CD14-positive monocyte (primary cell): ENCODE measurements at regions not wholly inside any gene's neighbourhood (a gene's known extent, or its start where the extent isn't known, plus 50 kb on each side); places are given as distances from the start of the nearest gene placed in this dataset.

Experiments used
- DNase-seq, 3 donors: peaks; one replicate each; pipeline ENCODE4 v3.0.0-alpha.2; 2011 to 2022
- H2AFZ ChIP-seq: 2 replicates; pipeline ENCODE4 v1.6.0; 2012; ENCODE audit warnings: mild to moderate bottlenecking, low read depth, low read length, inconsistent platforms; ENCODE audit not compliant: insufficient read depth, poor library complexity, severe bottlenecking
- H3K27ac ChIP-seq, 2 donors: 1 replicate in 1 of 2; 2 replicates in 1 of 2; pipeline ENCODE4 v1.5.1; 2012 to 2013; ENCODE audit warnings: low read length in 2 of 2, control low read depth in 1 of 2, inconsistent platforms in 1 of 2, low read depth in 1 of 2, mild to moderate bottlenecking in 1 of 2
- H3K27me3 ChIP-seq, 2 donors: one replicate each; pipeline versions ENCODE4 v1.6.0 to v1.6.1; 2011 to 2013; ENCODE audit warnings: low read length in 2 of 2; ENCODE audit not compliant: control insufficient read depth in 2 of 2, insufficient read depth in 2 of 2
- H3K36me3 ChIP-seq, 2 donors: replicated peaks in 1 of 2; 1 replicate in 1 of 2; 2 replicates in 1 of 2; pipeline versions ENCODE4 v1.5.1 to v1.6.1; 2012 to 2013; ENCODE audit warnings: low read length in 2 of 2, control low read depth in 1 of 2, inconsistent platforms in 1 of 2, mild to moderate bottlenecking in 1 of 2; ENCODE audit not compliant: insufficient read depth in 2 of 2, control insufficient read depth in 1 of 2
- H3K4me1 ChIP-seq, 2 donors: 1 replicate in 1 of 2; 2 replicates in 1 of 2; pipeline versions ENCODE4 v1.5.1 to v1.6.1; 2012 to 2013; ENCODE audit warnings: low read length in 2 of 2, control low read depth in 1 of 2, inconsistent platforms in 1 of 2, mild to moderate bottlenecking in 1 of 2, moderate library complexity in 1 of 2; ENCODE audit not compliant: insufficient read depth in 2 of 2, control insufficient read depth in 1 of 2
- H3K4me2 ChIP-seq: replicated peaks from 2 replicates; pipeline ENCODE3; 2012; ENCODE audit warnings: low read length, moderate library complexity, mild to moderate bottlenecking; ENCODE audit not compliant: poor library complexity, severe bottlenecking; ENCODE audit errors: extremely low read depth
- H3K4me3 ChIP-seq, 3 experiments: fragments of 200-600 bp in 1 of 3; sonication (generic) in 1 of 3; replicated peaks in 1 of 3; 1 replicate in 2 of 3; 2 replicates in 1 of 3; pipeline ENCODE4 v1.5.1; 2011 to 2013; ENCODE audit warnings: low read length in 3 of 3, mild to moderate bottlenecking in 3 of 3, control low read depth in 2 of 3, low read depth in 2 of 3, inconsistent platforms in 1 of 3, moderate library complexity in 1 of 3
- H3K79me2 ChIP-seq: 2 replicates; pipeline ENCODE4 v1.6.0; 2012; ENCODE audit warnings: mild to moderate bottlenecking, control low read depth, inconsistent platforms, low read length, moderate library complexity; ENCODE audit not compliant: insufficient read depth
- H3K9ac ChIP-seq: 2 replicates; pipeline ENCODE4 v1.6.0; 2017; ENCODE audit warnings: low read length, mild to moderate bottlenecking; ENCODE audit not compliant: insufficient read depth, poor library complexity, severe bottlenecking
- H3K9me3 ChIP-seq, 2 donors: replicated peaks in 1 of 2; 1 replicate in 1 of 2; 2 replicates in 1 of 2; pipeline versions ENCODE4 v1.5.1 to v1.6.1; 2012 to 2013; ENCODE audit warnings: low read length in 2 of 2, control low read depth in 1 of 2; ENCODE audit not compliant: control insufficient read depth in 1 of 2, insufficient read depth in 1 of 2
- H4K20me1 ChIP-seq: 2 replicates; pipeline ENCODE4 v1.6.0; 2012; ENCODE audit warnings: mild to moderate bottlenecking, low read length, control low read depth, moderate library complexity; ENCODE audit not compliant: insufficient read depth
- H3K27ac Mint-ChIP-seq, 7 donors: one replicate each; pipeline ENCODE4 v1.8.0; 2020; ENCODE audit warnings: mild to moderate bottlenecking in 7 of 7, mixed read lengths in 7 of 7, moderate library complexity in 6 of 7, inconsistent platforms in 2 of 7
- H3K27me3 Mint-ChIP-seq, 3 donors: one replicate each; pipeline ENCODE4 v1.8.0; 2021 to 2022; ENCODE audit warnings: low read depth in 3 of 3, mild to moderate bottlenecking in 3 of 3, mixed read lengths in 3 of 3, moderate library complexity in 3 of 3, inconsistent platforms in 1 of 3
- H3K36me3 Mint-ChIP-seq, 2 donors: one replicate each; pipeline ENCODE4 v1.8.0; 2020; ENCODE audit warnings: mixed read lengths in 2 of 2, inconsistent platforms in 1 of 2, mild to moderate bottlenecking in 1 of 2
- H3K4me1 Mint-ChIP-seq: one replicate; pipeline ENCODE4 v1.8.0; 2020; ENCODE audit warnings: mild to moderate bottlenecking, mixed read lengths
- H3K4me3 Mint-ChIP-seq, 2 donors: one replicate each; pipeline ENCODE4 v1.8.0; 2020; ENCODE audit warnings: mild to moderate bottlenecking in 2 of 2, mixed read lengths in 2 of 2, moderate library complexity in 1 of 2
- H3K9me3 Mint-ChIP-seq, 7 donors: one replicate each; pipeline ENCODE4 v1.8.0; 2020 to 2022; ENCODE audit warnings: mixed read lengths in 7 of 7, mild to moderate bottlenecking in 6 of 7, moderate library complexity in 6 of 7, inconsistent platforms in 2 of 7
- WGBS: methylation state at CpG from one replicate; pipeline ENCODE4 v1.1.5; 2013; ENCODE audit warnings: missing lambda C conversion rate; ENCODE audit not compliant: insufficient coverage; 5-methylcytosine and 5-hydroxymethylcytosine counted together
- intact Hi-C, 2 donors: fragments of 100-400 bp; cut with micrococcal nuclease; formaldehyde crosslinking; loops; one replicate each; pipeline versions ENCODE4 v1.15.0 to v1.15.1; 2023
- TF ChIP-seq, protein P1 (sequence below): fragments of 200-600 bp; IDR thresholded peaks from one replicate; pipeline ENCODE4 v1.8.0; 2022; ENCODE audit warnings: antibody characterized with exemption, mild to moderate bottlenecking

- no CpG with 5 or more reads among the region's 2 CpGs for WGBS
- DNase-seq, result peak; percentile 42 to 79 (median 63)
Observed at GRCh38 chr12:89846473-89847055, 137.9 kb upstream of the ATP2B1 start.

GRCh38 chr12:89845767-89846166 is 137.1 kb upstream of the ATP2B1 start:
- no peaks in the 10 kb centered on the region for H3K79me2 ChIP-seq
- no peaks in the 10 kb centered on the region for H3K9me3 Mint-ChIP-seq
- H3K27ac ChIP-seq, result no peak overlapping the region
- H2AFZ ChIP-seq, result no peak overlapping the region
- H3K4me3 Mint-ChIP-seq, result no peak overlapping the region
- no peak overlapping the region for H3K4me2 ChIP-seq
- H3K4me3 ChIP-seq, result no peak overlapping the region
- no peak overlapping the region for H3K27ac Mint-ChIP-seq
- H3K9me3 ChIP-seq, result no peaks in the 10 kb centered on the region
- no peak overlapping the region for H3K9ac ChIP-seq
- WGBS, result no CpG with 5 or more reads among the region's 1 CpG
- TF ChIP-seq, protein P1, sequence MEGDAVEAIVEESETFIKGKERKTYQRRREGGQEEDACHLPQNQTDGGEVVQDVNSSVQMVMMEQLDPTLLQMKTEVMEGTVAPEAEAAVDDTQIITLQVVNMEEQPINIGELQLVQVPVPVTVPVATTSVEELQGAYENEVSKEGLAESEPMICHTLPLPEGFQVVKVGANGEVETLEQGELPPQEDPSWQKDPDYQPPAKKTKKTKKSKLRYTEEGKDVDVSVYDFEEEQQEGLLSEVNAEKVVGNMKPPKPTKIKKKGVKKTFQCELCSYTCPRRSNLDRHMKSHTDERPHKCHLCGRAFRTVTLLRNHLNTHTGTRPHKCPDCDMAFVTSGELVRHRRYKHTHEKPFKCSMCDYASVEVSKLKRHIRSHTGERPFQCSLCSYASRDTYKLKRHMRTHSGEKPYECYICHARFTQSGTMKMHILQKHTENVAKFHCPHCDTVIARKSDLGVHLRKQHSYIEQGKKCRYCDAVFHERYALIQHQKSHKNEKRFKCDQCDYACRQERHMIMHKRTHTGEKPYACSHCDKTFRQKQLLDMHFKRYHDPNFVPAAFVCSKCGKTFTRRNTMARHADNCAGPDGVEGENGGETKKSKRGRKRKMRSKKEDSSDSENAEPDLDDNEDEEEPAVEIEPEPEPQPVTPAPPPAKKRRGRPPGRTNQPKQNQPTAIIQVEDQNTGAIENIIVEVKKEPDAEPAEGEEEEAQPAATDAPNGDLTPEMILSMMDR, result no peak
- no peak for DNase-seq
- H3K27me3 Mint-ChIP-seq, result no peaks in the 10 kb centered on the region
- H4K20me1 ChIP-seq, result no peaks in the 10 kb centered on the region
- H3K36me3 ChIP-seq, result no peaks in the 10 kb centered on the region
- H3K36me3 Mint-ChIP-seq, result no peaks in the 10 kb centered on the region
- H3K4me1 ChIP-seq, result peaks cover 18 to 22% of the 10 kb centered on the region in 2 donors
- intact Hi-C loops, result no loop called here
- no peaks in the 10 kb centered on the region for H3K27me3 ChIP-seq
- H3K4me1 Mint-ChIP-seq, result peaks cover 16% of the 10 kb centered on the region

More at GRCh38 chr12:89846473-89847055, 137.9 kb upstream of the ATP2B1 start:
- Histone ChIP-seq H3K4me2 (peak overlapping the region; percentile 43), H4K20me1 (no peaks in the 10 kb centered on the region), H2AFZ (no peak overlapping the region), H3K27ac (peak overlapping the region in 1 of 2 donors; percentile 26), H3K4me1 (peaks cover 13 to 16% of the 10 kb centered on the region in 2 donors), H3K9me3 (no peaks in the 10 kb centered on the region), H3K9ac (no peak overlapping the region), H3K4me3 (peak overlapping the region in 1 of 3 experiments; percentile 24), H3K36me3 (no peaks in the 10 kb centered on the region), H3K27me3 (no peaks in the 10 kb centered on the region), H3K79me2 (no peaks in the 10 kb centered on the region)
- TF ChIP-seq, protein P1, result no peak
- H3K27ac Mint-ChIP-seq, result peak overlapping the region; percentile 20 to 78 (median 36)
- H3K9me3 Mint-ChIP-seq, result no peaks in the 10 kb centered on the region
- no peaks in the 10 kb centered on the region for H3K27me3 Mint-ChIP-seq
- H3K36me3 Mint-ChIP-seq, result no peaks in the 10 kb centered on the region
- H3K4me3 Mint-ChIP-seq, result peak overlapping the region in 1 of 2 donors; percentile 7
- intact Hi-C loops, result no loop called here
- H3K4me1 Mint-ChIP-seq, result peaks cover 11% of the 10 kb centered on the region
